ENCODE measurements at regions not wholly inside any gene's neighbourhood (a gene's known extent, or its start where the extent isn't known, plus 50 kb on each side); places are given as distances from the start of the nearest gene placed in this dataset.

GRCh38 chr5:18236386-18236785 lies 602.1 kb downstream of the TAF11L14 start:
- no peak for TF ChIP-seq PATZ1 (CRISPR knock-in tag; IDR thresholded peaks at IDR 0.05; ENCODE audit: borderline replicate concordance)
- TF ChIP-seq, protein P1, sequence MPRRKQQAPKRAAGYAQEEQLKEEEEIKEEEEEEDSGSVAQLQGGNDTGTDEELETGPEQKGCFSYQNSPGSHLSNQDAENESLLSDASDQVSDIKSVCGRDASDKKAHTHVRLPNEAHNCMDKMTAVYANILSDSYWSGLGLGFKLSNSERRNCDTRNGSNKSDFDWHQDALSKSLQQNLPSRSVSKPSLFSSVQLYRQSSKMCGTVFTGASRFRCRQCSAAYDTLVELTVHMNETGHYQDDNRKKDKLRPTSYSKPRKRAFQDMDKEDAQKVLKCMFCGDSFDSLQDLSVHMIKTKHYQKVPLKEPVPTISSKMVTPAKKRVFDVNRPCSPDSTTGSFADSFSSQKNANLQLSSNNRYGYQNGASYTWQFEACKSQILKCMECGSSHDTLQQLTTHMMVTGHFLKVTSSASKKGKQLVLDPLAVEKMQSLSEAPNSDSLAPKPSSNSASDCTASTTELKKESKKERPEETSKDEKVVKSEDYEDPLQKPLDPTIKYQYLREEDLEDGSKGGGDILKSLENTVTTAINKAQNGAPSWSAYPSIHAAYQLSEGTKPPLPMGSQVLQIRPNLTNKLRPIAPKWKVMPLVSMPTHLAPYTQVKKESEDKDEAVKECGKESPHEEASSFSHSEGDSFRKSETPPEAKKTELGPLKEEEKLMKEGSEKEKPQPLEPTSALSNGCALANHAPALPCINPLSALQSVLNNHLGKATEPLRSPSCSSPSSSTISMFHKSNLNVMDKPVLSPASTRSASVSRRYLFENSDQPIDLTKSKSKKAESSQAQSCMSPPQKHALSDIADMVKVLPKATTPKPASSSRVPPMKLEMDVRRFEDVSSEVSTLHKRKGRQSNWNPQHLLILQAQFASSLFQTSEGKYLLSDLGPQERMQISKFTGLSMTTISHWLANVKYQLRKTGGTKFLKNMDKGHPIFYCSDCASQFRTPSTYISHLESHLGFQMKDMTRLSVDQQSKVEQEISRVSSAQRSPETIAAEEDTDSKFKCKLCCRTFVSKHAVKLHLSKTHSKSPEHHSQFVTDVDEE (CRISPR knock-in tag; IDR thresholded peaks at IDR 0.05), result no peak
- TF ChIP-seq ZNF70 (CRISPR knock-in tag; IDR thresholded peaks at IDR 0.05), result no peak
- TF ChIP-seq GLIS3 (CRISPR knock-in tag; IDR thresholded peaks at IDR 0.05), result no peak
- no peak for TF ChIP-seq BACH2 (CRISPR knock-in tag; IDR thresholded peaks at IDR 0.05; ENCODE audit: borderline replicate concordance)
- TF ChIP-seq RARB (CRISPR knock-in tag; IDR thresholded peaks at IDR 0.05), result no peak
- TF ChIP-seq ESRRG (CRISPR knock-in tag; IDR thresholded peaks at IDR 0.05), result no peak
- TF ChIP-seq CSDC2 (CRISPR knock-in tag; IDR thresholded peaks at IDR 0.05), result no peak
- no peak for TF ChIP-seq CREB5 (CRISPR knock-in tag; IDR thresholded peaks at IDR 0.05; ENCODE audit: low read depth)
- no peak for TF ChIP-seq ZNF8 (CRISPR knock-in tag; IDR thresholded peaks at IDR 0.05)
